ENCODE measurements at regions not wholly inside any gene's neighbourhood (a gene's known extent, or its start where the extent isn't known, plus 50 kb on each side); places are given as distances from the start of the nearest gene placed in this dataset.
"Not testable (repeated sequence)": the region's sequence is repeated elsewhere in the genome, so short reads cannot be mapped to it uniquely, and the experiment has no call there.

- H3F3A ChIP-seq (ENCODE audit: low read depth), result no peaks in the 10 kb centered on the region
- H4K20me1 ChIP-seq (ENCODE audit: low read depth), result no peaks in the 10 kb centered on the region
- no peak for DNase-seq (ENCODE audit: low spot score)
- H3K27me3 ChIP-seq, result no peaks in the 10 kb centered on the region
- no peaks in the 10 kb centered on the region for H3K36me3 Mint-ChIP-seq
- H3K9ac ChIP-seq, result no peak overlapping the region
- no peak overlapping the region for H3K27ac ChIP-seq
- no peak overlapping the region for H3K4me3 Mint-ChIP-seq
- no peaks in the 10 kb centered on the region for H3K36me3 ChIP-seq
- H3K4me2 ChIP-seq, result no peak overlapping the region
- no peak for TF ChIP-seq EZH2 (IDR thresholded peaks at IDR 0.05)
- TF ChIP-seq, protein P1, sequence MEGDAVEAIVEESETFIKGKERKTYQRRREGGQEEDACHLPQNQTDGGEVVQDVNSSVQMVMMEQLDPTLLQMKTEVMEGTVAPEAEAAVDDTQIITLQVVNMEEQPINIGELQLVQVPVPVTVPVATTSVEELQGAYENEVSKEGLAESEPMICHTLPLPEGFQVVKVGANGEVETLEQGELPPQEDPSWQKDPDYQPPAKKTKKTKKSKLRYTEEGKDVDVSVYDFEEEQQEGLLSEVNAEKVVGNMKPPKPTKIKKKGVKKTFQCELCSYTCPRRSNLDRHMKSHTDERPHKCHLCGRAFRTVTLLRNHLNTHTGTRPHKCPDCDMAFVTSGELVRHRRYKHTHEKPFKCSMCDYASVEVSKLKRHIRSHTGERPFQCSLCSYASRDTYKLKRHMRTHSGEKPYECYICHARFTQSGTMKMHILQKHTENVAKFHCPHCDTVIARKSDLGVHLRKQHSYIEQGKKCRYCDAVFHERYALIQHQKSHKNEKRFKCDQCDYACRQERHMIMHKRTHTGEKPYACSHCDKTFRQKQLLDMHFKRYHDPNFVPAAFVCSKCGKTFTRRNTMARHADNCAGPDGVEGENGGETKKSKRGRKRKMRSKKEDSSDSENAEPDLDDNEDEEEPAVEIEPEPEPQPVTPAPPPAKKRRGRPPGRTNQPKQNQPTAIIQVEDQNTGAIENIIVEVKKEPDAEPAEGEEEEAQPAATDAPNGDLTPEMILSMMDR (IDR thresholded peaks at IDR 0.05), result no peak
- TF ChIP-seq EZH2phosphoT487 (IDR thresholded peaks at IDR 0.05), result no peak
- no peak overlapping the region for H2AFZ ChIP-seq (replicated peaks)
- H3K9me3 ChIP-seq (ENCODE audit: low read depth), result no peaks in the 10 kb centered on the region
- H3K27ac Mint-ChIP-seq, result no peak overlapping the region
- H3K27me3 Mint-ChIP-seq (ENCODE audit: insufficient read depth, low read depth), result peaks cover 22% of the 10 kb centered on the region
- H3K9me3 Mint-ChIP-seq, result peaks cover 3% of the 10 kb centered on the region
- H3K4me3 ChIP-seq, result no peak overlapping the region
- H3K4me1 Mint-ChIP-seq, result peaks cover 14% of the 10 kb centered on the region
- H3K4me1 ChIP-seq, result peaks cover 8% of the 10 kb centered on the region
- H3K79me2 ChIP-seq (ENCODE audit: low read depth), result no peaks in the 10 kb centered on the region
Observed at GRCh38 chr12:128026696-128027574, 240.0 kb upstream of the TMEM132C start.

DNA sequence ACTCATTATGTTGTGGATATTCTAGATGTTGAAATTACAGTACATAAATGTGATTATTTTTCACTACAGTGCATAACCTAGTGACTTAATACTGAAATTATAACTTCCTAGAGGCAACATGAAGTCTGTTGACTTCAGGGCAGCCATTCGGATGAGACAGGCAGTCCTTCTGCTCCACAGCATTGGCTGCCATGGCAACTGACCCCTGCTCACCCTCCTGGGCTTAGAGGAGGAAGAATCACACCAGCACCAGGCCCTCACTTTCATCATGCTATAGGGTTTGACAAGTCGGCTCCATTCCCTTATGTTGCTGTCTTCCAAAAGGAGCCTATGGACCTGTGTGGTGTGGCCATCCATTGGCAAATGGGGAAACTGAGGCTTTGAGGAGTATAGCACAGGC is 233.5 kb upstream of the TMEM132C start:
- no peak overlapping the region for H3K27ac Mint-ChIP-seq
- Histone ChIP-seq H3K36me3 (no peaks in the 10 kb centered on the region), H3K27ac (no peak overlapping the region), H3K79me2 (ENCODE audit: low read depth) (no peaks in the 10 kb centered on the region), H2AFZ (replicated peaks) (no peak overlapping the region), H3K9me3 (ENCODE audit: low read depth) (no peaks in the 10 kb centered on the region), H3F3A (ENCODE audit: low read depth) (no peaks in the 10 kb centered on the region), H3K4me1 (no peaks in the 10 kb centered on the region), H3K4me3 (no peak overlapping the region), H3K4me2 (no peak overlapping the region), H3K27me3 (no peaks in the 10 kb centered on the region), H4K20me1 (ENCODE audit: low read depth) (no peaks in the 10 kb centered on the region), H3K9ac (no peak overlapping the region)
- peaks cover 3% of the 10 kb centered on the region for H3K27me3 Mint-ChIP-seq (ENCODE audit: insufficient read depth, low read depth)
- H3K4me3 Mint-ChIP-seq, result no peak overlapping the region
- TF ChIP-seq EZH2 (IDR thresholded peaks at IDR 0.05) (no peak), EZH2phosphoT487 (IDR thresholded peaks at IDR 0.05) (no peak)
- TF ChIP-seq, protein P1 (IDR thresholded peaks at IDR 0.05), result no peak
- no peaks in the 10 kb centered on the region for H3K36me3 Mint-ChIP-seq
- peaks cover 12% of the 10 kb centered on the region for H3K4me1 Mint-ChIP-seq
- peak; percentile 10 for DNase-seq (ENCODE audit: low spot score)
- H3K9me3 Mint-ChIP-seq, result no peaks in the 10 kb centered on the region

- H3K9me3 Mint-ChIP-seq, result peaks cover 5% of the 10 kb centered on the region
- TF ChIP-seq, protein P1 (IDR thresholded peaks at IDR 0.05), result no peak
- no peak for TF ChIP-seq EZH2 (IDR thresholded peaks at IDR 0.05)
- TF ChIP-seq EZH2phosphoT487 (IDR thresholded peaks at IDR 0.05), result no peak
- no peak overlapping the region for H2AFZ ChIP-seq (replicated peaks)
- H3K27ac Mint-ChIP-seq, result no peak overlapping the region
- H3K79me2 ChIP-seq (ENCODE audit: low read depth), result no peaks in the 10 kb centered on the region
- no peaks in the 10 kb centered on the region for H3F3A ChIP-seq (ENCODE audit: low read depth)
- H3K27ac ChIP-seq, result no peak overlapping the region
- no peak overlapping the region for H3K4me3 Mint-ChIP-seq
- H3K9ac ChIP-seq, result no peak overlapping the region
- no peaks in the 10 kb centered on the region for H3K27me3 ChIP-seq
- H3K4me3 ChIP-seq, result no peak overlapping the region
- H3K27me3 Mint-ChIP-seq (ENCODE audit: insufficient read depth, low read depth), result no peaks in the 10 kb centered on the region
- no peaks in the 10 kb centered on the region for H4K20me1 ChIP-seq (ENCODE audit: low read depth)
- H3K4me1 ChIP-seq, result no peaks in the 10 kb centered on the region
- H3K4me2 ChIP-seq, result no peak overlapping the region
- no peaks in the 10 kb centered on the region for H3K4me1 Mint-ChIP-seq
- no peak for DNase-seq (ENCODE audit: low spot score)
- no peaks in the 10 kb centered on the region for H3K9me3 ChIP-seq (ENCODE audit: low read depth)
- no peaks in the 10 kb centered on the region for H3K36me3 ChIP-seq
- H3K36me3 Mint-ChIP-seq, result no peaks in the 10 kb centered on the region
Observed at GRCh38 chr12:128040971-128041370, 226.0 kb upstream of the TMEM132C start.

- not testable (repeated sequence) for H3F3A ChIP-seq (ENCODE audit: low read depth); H3K36me3 ChIP-seq; H3K9me3 Mint-ChIP-seq; H3K4me1 Mint-ChIP-seq; DNase-seq (ENCODE audit: low spot score); H4K20me1 ChIP-seq (ENCODE audit: low read depth); H3K4me3 ChIP-seq; H3K9ac ChIP-seq; H3K27me3 ChIP-seq; H3K27ac Mint-ChIP-seq; H3K4me3 Mint-ChIP-seq; H3K79me2 ChIP-seq (ENCODE audit: low read depth); H3K4me2 ChIP-seq; H3K4me1 ChIP-seq; H3K27ac ChIP-seq; H3K36me3 Mint-ChIP-seq; H3K9me3 ChIP-seq (ENCODE audit: low read depth); H3K27me3 Mint-ChIP-seq (ENCODE audit: insufficient read depth, low read depth); H2AFZ ChIP-seq (replicated peaks)
Observed at GRCh38 chr12:128042283-128042682, 224.7 kb upstream of the TMEM132C start.
